H1 (cell line): ENCODE measurements at regions not wholly inside any gene's neighbourhood (a gene's known extent, or its start where the extent isn't known, plus 50 kb on each side); places are given as distances from the start of the nearest gene placed in this dataset.

Source experiments
- CTCF ChIA-PET: fragments of 300-600 bp; sonication (Branson Sonifier 250); formaldehyde crosslinking; loops from one replicate; lab custom pipeline; 2021; ENCODE audit not compliant: partially characterized antibody; lab: Charles Lee
- POLR2A ChIA-PET: fragments of 300-600 bp; sonication (Branson Sonifier 250); formaldehyde crosslinking; loops from one replicate; lab custom pipeline; 2021; ENCODE audit warnings: inconsistent platforms; ENCODE audit not compliant: partially characterized antibody; lab: Charles Lee
- DNase-seq, 2 experiments: peaks; one replicate each; pipeline versions ENCODE4 v3.0.0 to v3.0.0-alpha.2; 2010 to 2022; ENCODE audit warnings: low spot score in 2 of 2, low read depth in 1 of 2, mixed read lengths in 1 of 2
- FAIRE-seq: peaks from 2 replicates; lab custom pipeline; 2011; peaks lifted over from hg19 to GRCh38; lab: Jason Lieb, UNC
- H2AFZ ChIP-seq: 2 replicates; pipeline ENCODE4 v1.8.1; 2012; ENCODE audit warnings: low read length, inconsistent platforms
- H2AK5ac ChIP-seq: 2 replicates; pipeline ENCODE4 v1.6.1; 2013; ENCODE audit warnings: low read depth, low read length
- H2BK120ac ChIP-seq: replicated peaks from 2 replicates; pipeline ENCODE3; 2013; ENCODE audit warnings: low read depth, low read length, inconsistent platforms
- H2BK12ac ChIP-seq: 2 replicates; pipeline ENCODE4 v1.6.1; 2013; ENCODE audit warnings: low read depth, low read length
- H2BK15ac ChIP-seq: 2 replicates; pipeline ENCODE4 v1.6.1; 2013; ENCODE audit warnings: low read length
- H2BK20ac ChIP-seq: 2 replicates; pipeline ENCODE4 v1.6.1; 2013; ENCODE audit warnings: low read length
- H2BK5ac ChIP-seq: 2 replicates; pipeline ENCODE4 v1.6.1; 2013; ENCODE audit warnings: low read depth, low read length
- H3K14ac ChIP-seq: 2 replicates; pipeline ENCODE4 v1.6.1; 2013; ENCODE audit warnings: inconsistent platforms; ENCODE audit not compliant: insufficient read length
- H3K18ac ChIP-seq: 2 replicates; pipeline ENCODE4 v1.6.1; 2013; ENCODE audit warnings: low read length; ENCODE audit errors: extremely low read depth
- H3K23ac ChIP-seq: 2 replicates; pipeline ENCODE4 v1.6.1; 2013; ENCODE audit warnings: inconsistent platforms; ENCODE audit not compliant: insufficient read length
- H3K23me2 ChIP-seq: 2 replicates; pipeline ENCODE4 v1.6.1; 2013; ENCODE audit warnings: low read depth, low read length
- H3K27ac ChIP-seq: 2 replicates; pipeline ENCODE4 v1.6.1; 2011; ENCODE audit warnings: low read depth, low read length, inconsistent platforms
- H3K27me3 ChIP-seq, 4 experiments: replicated peaks in 1 of 4; 1 replicate in 1 of 4; 2 replicates in 3 of 4; pipeline versions ENCODE4 v1.6.1 to v1.8.1; 2011 to 2013; ENCODE audit warnings: low read length in 3 of 4, mild to moderate bottlenecking in 3 of 4, inconsistent platforms in 2 of 4, mixed read lengths in 2 of 4, moderate library complexity in 1 of 4; ENCODE audit not compliant: control insufficient read depth in 3 of 4, insufficient read depth in 3 of 4; ENCODE audit errors: extremely low read depth in 1 of 4
- H3K36me3 ChIP-seq, 4 experiments: 2 replicates each; pipeline versions ENCODE4 v1.6.1 to v1.8.1; 2011 to 2013; ENCODE audit warnings: mild to moderate bottlenecking in 4 of 4, low read length in 3 of 4, moderate library complexity in 2 of 4, control low read depth in 1 of 4, inconsistent platforms in 1 of 4; ENCODE audit not compliant: insufficient read depth in 4 of 4, control insufficient read depth in 2 of 4
- H3K4ac ChIP-seq: replicated peaks from 2 replicates; pipeline ENCODE3; 2013; ENCODE audit warnings: low read length, low read depth, mixed read lengths, inconsistent platforms; ENCODE audit not compliant: insufficient read length
- H3K4me1 ChIP-seq, 4 experiments: replicated peaks in 1 of 4; 1 replicate in 1 of 4; 2 replicates in 3 of 4; pipeline versions ENCODE4 v1.6.1 to v1.8.1; 2011 to 2013; ENCODE audit warnings: low read length in 3 of 4, inconsistent platforms in 2 of 4, mixed read lengths in 1 of 4; ENCODE audit not compliant: insufficient read depth in 4 of 4, control insufficient read depth in 3 of 4
- H3K4me2 ChIP-seq, 2 experiments: 2 replicates each; pipeline versions ENCODE4 v1.6.1 to v1.8.1; 2011 to 2013; ENCODE audit warnings: low read depth in 2 of 2, low read length in 2 of 2, control low read depth in 1 of 2, inconsistent platforms in 1 of 2, mild to moderate bottlenecking in 1 of 2; ENCODE audit not compliant: insufficient read depth in 1 of 2
- H3K4me3 ChIP-seq, 4 experiments: fragments of 200-600, 300-600 bp in 1 of 4; sonication (generic), shearing (Covaris generic), sonication (Bioruptor Twin) in 1 of 4; 2 replicates each; pipeline versions ENCODE4 v1.5.1 to v1.8.1; 2011 to 2016; ENCODE audit warnings: low read length in 4 of 4, low read depth in 3 of 4, control low read depth in 2 of 4, inconsistent platforms in 2 of 4, mild to moderate bottlenecking in 2 of 4, mixed read lengths in 1 of 4, moderate library complexity in 1 of 4; ENCODE audit not compliant: insufficient read depth in 2 of 4; ENCODE audit errors: extremely low read depth in 1 of 4
- H3K56ac ChIP-seq: replicated peaks from 2 replicates; pipeline ENCODE3; 2013; ENCODE audit warnings: low read depth, mild to moderate bottlenecking, mixed read lengths, low read length, inconsistent platforms; ENCODE audit not compliant: insufficient read length
- H3K79me1 ChIP-seq: 2 replicates; pipeline ENCODE4 v1.6.1; 2013; ENCODE audit warnings: low read depth, low read length, control low read depth
- H3K79me2 ChIP-seq, 2 experiments: 2 replicates each; pipeline versions ENCODE4 v1.6.1 to v1.8.1; 2012 to 2013; ENCODE audit warnings: low read length in 2 of 2, mild to moderate bottlenecking in 2 of 2, inconsistent platforms in 1 of 2; ENCODE audit not compliant: insufficient read depth in 2 of 2, control insufficient read depth in 1 of 2
- H3K9ac ChIP-seq, 4 experiments: replicated peaks in 1 of 4; 1 replicate in 1 of 4; 2 replicates in 3 of 4; pipeline versions ENCODE4 v1.6.1 to v1.8.1; 2011 to 2013; ENCODE audit warnings: low read depth in 3 of 4, low read length in 3 of 4, control low read depth in 2 of 4, mild to moderate bottlenecking in 2 of 4, moderate library complexity in 2 of 4, inconsistent platforms in 1 of 4; ENCODE audit errors: extremely low read depth in 1 of 4
- H3K9me3 ChIP-seq, 2 experiments: 2 replicates each; pipeline versions ENCODE4 v1.6.1 to v1.8.1; 2012 to 2013; ENCODE audit warnings: mild to moderate bottlenecking in 2 of 2, moderate library complexity in 2 of 2, control low read depth in 1 of 2, inconsistent platforms in 1 of 2, low read depth in 1 of 2, low read length in 1 of 2, mixed read lengths in 1 of 2; ENCODE audit not compliant: insufficient read depth in 2 of 2
- H4K20me1 ChIP-seq, 2 experiments: replicated peaks in 1 of 2; 2 replicates each; pipeline versions ENCODE3 to v1.8.1; 2011 to 2013; ENCODE audit warnings: inconsistent platforms in 2 of 2, low read length in 2 of 2, mild to moderate bottlenecking in 1 of 2; ENCODE audit not compliant: insufficient read depth in 2 of 2, control insufficient read depth in 1 of 2
- H4K5ac ChIP-seq: 2 replicates; pipeline ENCODE4 v1.6.1; 2013; ENCODE audit warnings: low read length, low read depth, mixed read lengths, inconsistent platforms; ENCODE audit not compliant: insufficient read length
- H4K8ac ChIP-seq: 2 replicates; pipeline ENCODE4 v1.8.0; 2013; ENCODE audit warnings: mild to moderate bottlenecking, moderate library complexity, low read length, inconsistent platforms; ENCODE audit not compliant: insufficient read depth; ENCODE audit errors: extremely low read depth
- H4K91ac ChIP-seq: replicated peaks from 2 replicates; pipeline ENCODE3; 2013; ENCODE audit warnings: low read length, mixed read lengths, inconsistent platforms; ENCODE audit not compliant: insufficient read length
- WGBS, 2 experiments: shearing (Covaris generic) in 1 of 2; methylation state at CpG; one replicate each; pipeline versions ENCODE4 v1.1.6 to v1.1.7; 2013 to 2015; ENCODE audit warnings: low lambda C conversion rate in 2 of 2, mixed read lengths in 2 of 2, inconsistent platforms in 1 of 2, low coverage in 1 of 2, missing lambda C conversion rate in 1 of 2; ENCODE audit not compliant: insufficient replicate concordance in 2 of 2, insufficient coverage in 1 of 2, insufficient read length in 1 of 2; ENCODE audit errors: extremely low coverage in 1 of 2, missing lambda C conversion rate in 1 of 2; 5-methylcytosine and 5-hydroxymethylcytosine counted together
- TF ChIP-seq, protein P1 (sequence below): fragments of 300-600 bp; sonication (generic); IDR thresholded peaks from 2 replicates; pipeline ENCODE4 v1.7.1; 2012; ENCODE audit warnings: low read length, moderate library complexity, mild to moderate bottlenecking, inconsistent platforms; ENCODE audit not compliant: insufficient replicate concordance

DNA sequence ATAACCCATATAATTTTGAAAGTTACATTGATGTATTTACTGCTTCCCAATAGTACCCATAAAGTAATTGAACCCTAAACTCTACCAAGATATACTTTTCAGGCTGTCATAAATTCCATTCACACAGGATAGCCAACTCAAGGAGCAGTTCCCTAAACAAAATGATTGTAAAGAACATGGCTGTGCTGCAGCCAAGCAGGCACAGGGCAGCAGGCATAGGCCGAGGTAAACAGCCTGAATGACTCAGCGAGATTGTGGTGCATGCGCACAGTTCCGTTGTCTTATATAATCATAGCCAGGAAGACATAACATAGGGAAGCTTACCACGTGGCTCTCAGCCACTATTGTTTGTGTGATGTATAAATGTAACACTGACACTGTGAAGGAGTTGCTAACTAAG, 344.9 kb downstream of the FSCB start:
- no peak overlapping the region for H2BK12ac ChIP-seq
- CTCF ChIA-PET = interaction anchor here (1.6 kb wide), 1 partner anchor 13 kb away, joined by 7 read pairs; no protein-coding TSS in a partner anchor
- no peak overlapping the region for H2BK5ac ChIP-seq
- no peak overlapping the region for H4K8ac ChIP-seq
- FAIRE-seq (no peak), DNase-seq (no peak)
- no peak overlapping the region for H4K5ac ChIP-seq
- no peak overlapping the region for H3K27ac ChIP-seq
- H3K4me1 ChIP-seq = no peaks in the 10 kb centered on the region
- no peak overlapping the region for H3K56ac ChIP-seq
- no peaks in the 10 kb centered on the region for H3K23me2 ChIP-seq
- no peak overlapping the region for H2BK120ac ChIP-seq
- no peaks in the 10 kb centered on the region for H4K20me1 ChIP-seq
- H3K79me2 ChIP-seq = no peaks in the 10 kb centered on the region
- H3K18ac ChIP-seq = no peak overlapping the region
- no peak overlapping the region for H3K4me3 ChIP-seq
- no peak overlapping the region for H3K4me2 ChIP-seq
- no peak overlapping the region for H2BK20ac ChIP-seq
- no peak overlapping the region for H2BK15ac ChIP-seq
- no peak overlapping the region for H3K9ac ChIP-seq
- no peak overlapping the region for H2AFZ ChIP-seq
- H3K23ac ChIP-seq = no peak overlapping the region
- POLR2A ChIA-PET = no interaction called here
- H3K36me3 ChIP-seq = no peaks in the 10 kb centered on the region
- WGBS, 2 experiments = 93% methylated on average over 5 of the region's 5 CpGs; no CpG with 5 or more reads in 1 of the 2 experiments
- H2AK5ac ChIP-seq = no peak overlapping the region
- no peaks in the 10 kb centered on the region for H3K27me3 ChIP-seq
- H3K14ac ChIP-seq = no peak overlapping the region
- H4K91ac ChIP-seq = no peak overlapping the region
- no peaks in the 10 kb centered on the region for H3K79me1 ChIP-seq
- H3K4ac ChIP-seq = no peak overlapping the region
- H3K9me3 ChIP-seq = peaks cover 6 to 7% of the 10 kb centered on the region in 2 experiments; a peak in 3 of 4 replicates
- TF ChIP-seq, protein P1, sequence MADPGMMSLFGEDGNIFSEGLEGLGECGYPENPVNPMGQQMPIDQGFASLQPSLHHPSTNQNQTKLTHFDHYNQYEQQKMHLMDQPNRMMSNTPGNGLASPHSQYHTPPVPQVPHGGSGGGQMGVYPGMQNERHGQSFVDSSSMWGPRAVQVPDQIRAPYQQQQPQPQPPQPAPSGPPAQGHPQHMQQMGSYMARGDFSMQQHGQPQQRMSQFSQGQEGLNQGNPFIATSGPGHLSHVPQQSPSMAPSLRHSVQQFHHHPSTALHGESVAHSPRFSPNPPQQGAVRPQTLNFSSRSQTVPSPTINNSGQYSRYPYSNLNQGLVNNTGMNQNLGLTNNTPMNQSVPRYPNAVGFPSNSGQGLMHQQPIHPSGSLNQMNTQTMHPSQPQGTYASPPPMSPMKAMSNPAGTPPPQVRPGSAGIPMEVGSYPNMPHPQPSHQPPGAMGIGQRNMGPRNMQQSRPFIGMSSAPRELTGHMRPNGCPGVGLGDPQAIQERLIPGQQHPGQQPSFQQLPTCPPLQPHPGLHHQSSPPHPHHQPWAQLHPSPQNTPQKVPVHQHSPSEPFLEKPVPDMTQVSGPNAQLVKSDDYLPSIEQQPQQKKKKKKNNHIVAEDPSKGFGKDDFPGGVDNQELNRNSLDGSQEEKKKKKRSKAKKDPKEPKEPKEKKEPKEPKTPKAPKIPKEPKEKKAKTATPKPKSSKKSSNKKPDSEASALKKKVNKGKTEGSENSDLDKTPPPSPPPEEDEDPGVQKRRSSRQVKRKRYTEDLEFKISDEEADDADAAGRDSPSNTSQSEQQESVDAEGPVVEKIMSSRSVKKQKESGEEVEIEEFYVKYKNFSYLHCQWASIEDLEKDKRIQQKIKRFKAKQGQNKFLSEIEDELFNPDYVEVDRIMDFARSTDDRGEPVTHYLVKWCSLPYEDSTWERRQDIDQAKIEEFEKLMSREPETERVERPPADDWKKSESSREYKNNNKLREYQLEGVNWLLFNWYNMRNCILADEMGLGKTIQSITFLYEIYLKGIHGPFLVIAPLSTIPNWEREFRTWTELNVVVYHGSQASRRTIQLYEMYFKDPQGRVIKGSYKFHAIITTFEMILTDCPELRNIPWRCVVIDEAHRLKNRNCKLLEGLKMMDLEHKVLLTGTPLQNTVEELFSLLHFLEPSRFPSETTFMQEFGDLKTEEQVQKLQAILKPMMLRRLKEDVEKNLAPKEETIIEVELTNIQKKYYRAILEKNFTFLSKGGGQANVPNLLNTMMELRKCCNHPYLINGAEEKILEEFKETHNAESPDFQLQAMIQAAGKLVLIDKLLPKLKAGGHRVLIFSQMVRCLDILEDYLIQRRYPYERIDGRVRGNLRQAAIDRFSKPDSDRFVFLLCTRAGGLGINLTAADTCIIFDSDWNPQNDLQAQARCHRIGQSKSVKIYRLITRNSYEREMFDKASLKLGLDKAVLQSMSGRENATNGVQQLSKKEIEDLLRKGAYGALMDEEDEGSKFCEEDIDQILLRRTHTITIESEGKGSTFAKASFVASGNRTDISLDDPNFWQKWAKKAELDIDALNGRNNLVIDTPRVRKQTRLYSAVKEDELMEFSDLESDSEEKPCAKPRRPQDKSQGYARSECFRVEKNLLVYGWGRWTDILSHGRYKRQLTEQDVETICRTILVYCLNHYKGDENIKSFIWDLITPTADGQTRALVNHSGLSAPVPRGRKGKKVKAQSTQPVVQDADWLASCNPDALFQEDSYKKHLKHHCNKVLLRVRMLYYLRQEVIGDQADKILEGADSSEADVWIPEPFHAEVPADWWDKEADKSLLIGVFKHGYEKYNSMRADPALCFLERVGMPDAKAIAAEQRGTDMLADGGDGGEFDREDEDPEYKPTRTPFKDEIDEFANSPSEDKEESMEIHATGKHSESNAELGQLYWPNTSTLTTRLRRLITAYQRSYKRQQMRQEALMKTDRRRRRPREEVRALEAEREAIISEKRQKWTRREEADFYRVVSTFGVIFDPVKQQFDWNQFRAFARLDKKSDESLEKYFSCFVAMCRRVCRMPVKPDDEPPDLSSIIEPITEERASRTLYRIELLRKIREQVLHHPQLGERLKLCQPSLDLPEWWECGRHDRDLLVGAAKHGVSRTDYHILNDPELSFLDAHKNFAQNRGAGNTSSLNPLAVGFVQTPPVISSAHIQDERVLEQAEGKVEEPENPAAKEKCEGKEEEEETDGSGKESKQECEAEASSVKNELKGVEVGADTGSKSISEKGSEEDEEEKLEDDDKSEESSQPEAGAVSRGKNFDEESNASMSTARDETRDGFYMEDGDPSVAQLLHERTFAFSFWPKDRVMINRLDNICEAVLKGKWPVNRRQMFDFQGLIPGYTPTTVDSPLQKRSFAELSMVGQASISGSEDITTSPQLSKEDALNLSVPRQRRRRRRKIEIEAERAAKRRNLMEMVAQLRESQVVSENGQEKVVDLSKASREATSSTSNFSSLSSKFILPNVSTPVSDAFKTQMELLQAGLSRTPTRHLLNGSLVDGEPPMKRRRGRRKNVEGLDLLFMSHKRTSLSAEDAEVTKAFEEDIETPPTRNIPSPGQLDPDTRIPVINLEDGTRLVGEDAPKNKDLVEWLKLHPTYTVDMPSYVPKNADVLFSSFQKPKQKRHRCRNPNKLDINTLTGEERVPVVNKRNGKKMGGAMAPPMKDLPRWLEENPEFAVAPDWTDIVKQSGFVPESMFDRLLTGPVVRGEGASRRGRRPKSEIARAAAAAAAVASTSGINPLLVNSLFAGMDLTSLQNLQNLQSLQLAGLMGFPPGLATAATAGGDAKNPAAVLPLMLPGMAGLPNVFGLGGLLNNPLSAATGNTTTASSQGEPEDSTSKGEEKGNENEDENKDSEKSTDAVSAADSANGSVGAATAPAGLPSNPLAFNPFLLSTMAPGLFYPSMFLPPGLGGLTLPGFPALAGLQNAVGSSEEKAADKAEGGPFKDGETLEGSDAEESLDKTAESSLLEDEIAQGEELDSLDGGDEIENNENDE = no peak
